ENCODE measurements at regions not wholly inside any gene's neighbourhood (a gene's known extent, or its start where the extent isn't known, plus 50 kb on each side); places are given as distances from the start of the nearest gene placed in this dataset.

GRCh38 chr3:64915778-64916177, 228.0 kb upstream of the ADAMTS9 start:
- 7% methylated on average over 2 of the region's 2 CpGs for WGBS
- H4K91ac ChIP-seq (ENCODE audit: low read length) = no peak overlapping the region
- no peak overlapping the region for H3K23ac ChIP-seq (ENCODE audit: low read length in 2 of 2)
- H3K9me3 ChIP-seq (ENCODE audit: control insufficient read depth, low read length) = no peaks in the 10 kb centered on the region
- DNase-seq = peak; percentile 88
- H4K8ac ChIP-seq (ENCODE audit: low read length) = no peak overlapping the region
- H3K36me3 ChIP-seq (ENCODE audit: control insufficient read depth in 1 of 2, insufficient read depth in 2 of 2, low read depth in 1 of 2, low read length in 2 of 2) = no peaks in the 10 kb centered on the region
- no peak overlapping the region for H3K18ac ChIP-seq (ENCODE audit: low read depth in 1 of 2, low read length in 2 of 2)
- H2BK12ac ChIP-seq (ENCODE audit: low read length in 2 of 2) = no peak overlapping the region
- H3K4ac ChIP-seq (ENCODE audit: low read depth in 1 of 2, low read length in 2 of 2) = no peak overlapping the region
- H3K79me1 ChIP-seq (replicated peaks; ENCODE audit: low read length, poor library complexity, severe bottlenecking) = no peaks in the 10 kb centered on the region
- no peak overlapping the region for H3K9ac ChIP-seq (ENCODE audit: low read length)
- no peaks in the 10 kb centered on the region for H3K4me1 ChIP-seq (ENCODE audit: control insufficient read depth, insufficient read depth, low read depth, low read length)
- H2BK120ac ChIP-seq (ENCODE audit: low read depth, low read length) = no peak overlapping the region
- H2AFZ ChIP-seq (ENCODE audit: low read depth, low read length) = no peak overlapping the region
- no peak overlapping the region for H3K14ac ChIP-seq (ENCODE audit: low read length in 2 of 2)
- H2AK5ac ChIP-seq (ENCODE audit: low read length, severe bottlenecking) = no peak overlapping the region
- no peak overlapping the region for H3K4me2 ChIP-seq (ENCODE audit: low read length, poor library complexity, severe bottlenecking)
- H3K27ac ChIP-seq (ENCODE audit: low read length, poor library complexity, severe bottlenecking) = no peak overlapping the region
- no peaks in the 10 kb centered on the region for H3K27me3 ChIP-seq (ENCODE audit: control insufficient read depth in 1 of 2, insufficient read depth in 1 of 2, low read length in 2 of 2)
- H2BK15ac ChIP-seq (ENCODE audit: low read depth, poor library complexity, severe bottlenecking) = no peak overlapping the region
- no peak overlapping the region for H2BK5ac ChIP-seq (ENCODE audit: low read depth, low read length, poor library complexity, severe bottlenecking)
- no peak overlapping the region for H3K4me3 ChIP-seq (ENCODE audit: insufficient read depth in 1 of 2, low read depth in 1 of 2, low read length in 2 of 2)

- no peak overlapping the region for H3K18ac ChIP-seq (ENCODE audit: low read depth in 1 of 2, low read length in 2 of 2)
- H3K9me3 ChIP-seq (ENCODE audit: control insufficient read depth, low read length) = no peaks in the 10 kb centered on the region
- H3K4me1 ChIP-seq (ENCODE audit: control insufficient read depth, insufficient read depth, low read depth, low read length) = peaks cover 2% of the 10 kb centered on the region
- no peak overlapping the region for H4K91ac ChIP-seq (ENCODE audit: low read length)
- no peak overlapping the region for H4K8ac ChIP-seq (ENCODE audit: low read length)
- WGBS = no CpG with 5 or more reads among the region's 4 CpGs
- no peak overlapping the region for H3K14ac ChIP-seq (ENCODE audit: low read length in 2 of 2)
- H2AK5ac ChIP-seq (ENCODE audit: low read length, severe bottlenecking) = no peak overlapping the region
- no peak for DNase-seq
- no peak overlapping the region for H2BK5ac ChIP-seq (ENCODE audit: low read depth, low read length, poor library complexity, severe bottlenecking)
- no peak overlapping the region for H3K23ac ChIP-seq (ENCODE audit: low read length in 2 of 2)
- H3K27ac ChIP-seq (ENCODE audit: low read length, poor library complexity, severe bottlenecking) = no peak overlapping the region
- H3K79me1 ChIP-seq (replicated peaks; ENCODE audit: low read length, poor library complexity, severe bottlenecking) = no peaks in the 10 kb centered on the region
- H3K27me3 ChIP-seq (ENCODE audit: control insufficient read depth in 1 of 2, insufficient read depth in 1 of 2, low read length in 2 of 2) = no peaks in the 10 kb centered on the region
- no peak overlapping the region for H3K4me2 ChIP-seq (ENCODE audit: low read length, poor library complexity, severe bottlenecking)
- H2BK15ac ChIP-seq (ENCODE audit: low read depth, poor library complexity, severe bottlenecking) = no peak overlapping the region
- H2AFZ ChIP-seq (ENCODE audit: low read depth, low read length) = no peak overlapping the region
- H3K4ac ChIP-seq (ENCODE audit: low read depth in 1 of 2, low read length in 2 of 2) = no peak overlapping the region
- H3K9ac ChIP-seq (ENCODE audit: low read length) = no peak overlapping the region
- no peaks in the 10 kb centered on the region for H3K36me3 ChIP-seq (ENCODE audit: control insufficient read depth in 1 of 2, insufficient read depth in 2 of 2, low read depth in 1 of 2, low read length in 2 of 2)
- no peak overlapping the region for H2BK12ac ChIP-seq (ENCODE audit: low read length in 2 of 2)
- H2BK120ac ChIP-seq (ENCODE audit: low read depth, low read length) = no peak overlapping the region
- H3K4me3 ChIP-seq (ENCODE audit: insufficient read depth in 1 of 2, low read depth in 1 of 2, low read length in 2 of 2) = no peak overlapping the region
Measured at GRCh38 chr3:64913515-64913914, 225.7 kb upstream of the ADAMTS9 start.

GRCh38 chr3:64911138-64911537, 223.3 kb upstream of the ADAMTS9 start:
- H2BK15ac ChIP-seq (ENCODE audit: low read depth, poor library complexity, severe bottlenecking) = no peak overlapping the region
- H2AK5ac ChIP-seq (ENCODE audit: low read length, severe bottlenecking) = no peak overlapping the region
- H3K9me3 ChIP-seq (ENCODE audit: control insufficient read depth, low read length) = no peaks in the 10 kb centered on the region
- H2BK5ac ChIP-seq (ENCODE audit: low read depth, low read length, poor library complexity, severe bottlenecking) = no peak overlapping the region
- no peak overlapping the region for H4K8ac ChIP-seq (ENCODE audit: low read length)
- no peak overlapping the region for H4K91ac ChIP-seq (ENCODE audit: low read length)
- no peak overlapping the region for H2BK12ac ChIP-seq (ENCODE audit: low read length in 2 of 2)
- no peaks in the 10 kb centered on the region for H3K79me1 ChIP-seq (replicated peaks; ENCODE audit: low read length, poor library complexity, severe bottlenecking)
- H3K18ac ChIP-seq (ENCODE audit: low read depth in 1 of 2, low read length in 2 of 2) = no peak overlapping the region
- no peak overlapping the region for H3K4ac ChIP-seq (ENCODE audit: low read depth in 1 of 2, low read length in 2 of 2)
- DNase-seq = no peak
- no peaks in the 10 kb centered on the region for H3K27me3 ChIP-seq (ENCODE audit: control insufficient read depth in 1 of 2, insufficient read depth in 1 of 2, low read length in 2 of 2)
- H3K27ac ChIP-seq (ENCODE audit: low read length, poor library complexity, severe bottlenecking) = no peak overlapping the region
- H3K4me1 ChIP-seq (ENCODE audit: control insufficient read depth, insufficient read depth, low read depth, low read length) = peaks cover 2% of the 10 kb centered on the region
- H2BK120ac ChIP-seq (ENCODE audit: low read depth, low read length) = no peak overlapping the region
- H3K23ac ChIP-seq (ENCODE audit: low read length in 2 of 2) = no peak overlapping the region
- H3K9ac ChIP-seq (ENCODE audit: low read length) = no peak overlapping the region
- no peak overlapping the region for H3K14ac ChIP-seq (ENCODE audit: low read length in 2 of 2)
- WGBS = no CpG with 5 or more reads among the region's 2 CpGs
- no peaks in the 10 kb centered on the region for H3K36me3 ChIP-seq (ENCODE audit: control insufficient read depth in 1 of 2, insufficient read depth in 2 of 2, low read depth in 1 of 2, low read length in 2 of 2)
- no peak overlapping the region for H2AFZ ChIP-seq (ENCODE audit: low read depth, low read length)
- no peak overlapping the region for H3K4me2 ChIP-seq (ENCODE audit: low read length, poor library complexity, severe bottlenecking)
- H3K4me3 ChIP-seq (ENCODE audit: insufficient read depth in 1 of 2, low read depth in 1 of 2, low read length in 2 of 2) = no peak overlapping the region

- no peaks in the 10 kb centered on the region for H3K36me3 ChIP-seq (ENCODE audit: control insufficient read depth in 1 of 2, insufficient read depth in 2 of 2, low read depth in 1 of 2, low read length in 2 of 2)
- no peak overlapping the region for H3K4me3 ChIP-seq (ENCODE audit: insufficient read depth in 1 of 2, low read depth in 1 of 2, low read length in 2 of 2)
- no peak overlapping the region for H3K18ac ChIP-seq (ENCODE audit: low read depth in 1 of 2, low read length in 2 of 2)
- no peak overlapping the region for H3K27ac ChIP-seq (ENCODE audit: low read length, poor library complexity, severe bottlenecking)
- H3K79me1 ChIP-seq (replicated peaks; ENCODE audit: low read length, poor library complexity, severe bottlenecking) = no peaks in the 10 kb centered on the region
- H3K4me1 ChIP-seq (ENCODE audit: control insufficient read depth, insufficient read depth, low read depth, low read length) = peaks cover 2% of the 10 kb centered on the region
- H3K9me3 ChIP-seq (ENCODE audit: control insufficient read depth, low read length) = no peaks in the 10 kb centered on the region
- no peak overlapping the region for H2BK5ac ChIP-seq (ENCODE audit: low read depth, low read length, poor library complexity, severe bottlenecking)
- H3K4me2 ChIP-seq (ENCODE audit: low read length, poor library complexity, severe bottlenecking) = no peak overlapping the region
- H3K9ac ChIP-seq (ENCODE audit: low read length) = no peak overlapping the region
- H2BK12ac ChIP-seq (ENCODE audit: low read length in 2 of 2) = peak overlapping the region in 1 of 2 experiments; percentile 31
- H3K14ac ChIP-seq (ENCODE audit: low read length in 2 of 2) = no peak overlapping the region
- peak overlapping the region; percentile 15 for H2BK15ac ChIP-seq (ENCODE audit: low read depth, poor library complexity, severe bottlenecking)
- WGBS = 11% methylated on average over 3 of the region's 4 CpGs
- no peak overlapping the region for H4K91ac ChIP-seq (ENCODE audit: low read length)
- no peak overlapping the region for H2BK120ac ChIP-seq (ENCODE audit: low read depth, low read length)
- no peak overlapping the region for H2AFZ ChIP-seq (ENCODE audit: low read depth, low read length)
- no peak overlapping the region for H2AK5ac ChIP-seq (ENCODE audit: low read length, severe bottlenecking)
- no peak overlapping the region for H3K4ac ChIP-seq (ENCODE audit: low read depth in 1 of 2, low read length in 2 of 2)
- H4K8ac ChIP-seq (ENCODE audit: low read length) = no peak overlapping the region
- H3K23ac ChIP-seq (ENCODE audit: low read length in 2 of 2) = no peak overlapping the region
- H3K27me3 ChIP-seq (ENCODE audit: control insufficient read depth in 1 of 2, insufficient read depth in 1 of 2, low read length in 2 of 2) = no peaks in the 10 kb centered on the region
- peak; percentile 31 for DNase-seq
Measured at GRCh38 chr3:64909757-64910467, 222.1 kb upstream of the ADAMTS9 start.
